ENCODE measurements at regions not wholly inside any gene's neighbourhood (a gene's known extent, or its start where the extent isn't known, plus 50 kb on each side); places are given as distances from the start of the nearest gene placed in this dataset.
"Not testable (repeated sequence)": the region's sequence is repeated elsewhere in the genome, so short reads cannot be mapped to it uniquely, and the experiment has no call there.

GRCh38 chr15:46955576-46955975, 761.7 kb upstream of the SEMA6D start:
- TF ChIP-seq CTCF (IDR thresholded peaks at IDR 0.05; ENCODE audit: unreplicated experiment): no peak
- peaks cover 9% of the 10 kb centered on the region for H3K9me3 Mint-ChIP-seq (ENCODE audit: unreplicated experiment)
- H3K4me1 Mint-ChIP-seq (ENCODE audit: unreplicated experiment): no peaks in the 10 kb centered on the region
- no peak for DNase-seq (ENCODE audit: low spot score)
- no peak overlapping the region for H3K4me3 Mint-ChIP-seq (ENCODE audit: unreplicated experiment)
- no peaks in the 10 kb centered on the region for H3K36me3 Mint-ChIP-seq (ENCODE audit: low read depth, unreplicated experiment)
- H3K27me3 Mint-ChIP-seq (ENCODE audit: unreplicated experiment): peaks cover 3% of the 10 kb centered on the region
- H3K27ac Mint-ChIP-seq (ENCODE audit: unreplicated experiment): no peak overlapping the region

- TF ChIP-seq CTCF (IDR thresholded peaks at IDR 0.05; ENCODE audit: unreplicated experiment): no peak
- no peak for DNase-seq (ENCODE audit: low spot score)
- Mint-ChIP-seq H3K27me3 (ENCODE audit: unreplicated experiment) (peaks cover 3% of the 10 kb centered on the region), H3K27ac (ENCODE audit: unreplicated experiment) (no peak overlapping the region), H3K4me1 (ENCODE audit: unreplicated experiment) (no peaks in the 10 kb centered on the region), H3K36me3 (ENCODE audit: low read depth, unreplicated experiment) (no peaks in the 10 kb centered on the region), H3K4me3 (ENCODE audit: unreplicated experiment) (no peak overlapping the region), H3K9me3 (ENCODE audit: unreplicated experiment) (peaks cover 6% of the 10 kb centered on the region)
Measured at GRCh38 chr15:46956456-46956855, 760.8 kb upstream of the SEMA6D start.

- no peak overlapping the region for H3K27ac Mint-ChIP-seq (ENCODE audit: unreplicated experiment)
- H3K4me1 Mint-ChIP-seq (ENCODE audit: unreplicated experiment): no peaks in the 10 kb centered on the region
- H3K27me3 Mint-ChIP-seq (ENCODE audit: unreplicated experiment): peaks cover 3% of the 10 kb centered on the region
- H3K4me3 Mint-ChIP-seq (ENCODE audit: unreplicated experiment): no peak overlapping the region
- no peaks in the 10 kb centered on the region for H3K36me3 Mint-ChIP-seq (ENCODE audit: low read depth, unreplicated experiment)
- DNase-seq (ENCODE audit: low spot score): no peak
- peaks cover 4% of the 10 kb centered on the region for H3K9me3 Mint-ChIP-seq (ENCODE audit: unreplicated experiment)
- no peak for TF ChIP-seq CTCF (IDR thresholded peaks at IDR 0.05; ENCODE audit: unreplicated experiment)
Measured at GRCh38 chr15:46956881-46957280, 760.4 kb upstream of the SEMA6D start.

GRCh38 chr15:46960581-46960980, 756.7 kb upstream of the SEMA6D start:
- H3K27ac Mint-ChIP-seq (ENCODE audit: unreplicated experiment): no peak overlapping the region
- DNase-seq (ENCODE audit: low spot score): no peak
- peaks cover 12% of the 10 kb centered on the region for H3K9me3 Mint-ChIP-seq (ENCODE audit: unreplicated experiment)

GRCh38 chr15:46961795-46962194, 755.5 kb upstream of the SEMA6D start:
- no peak for DNase-seq (ENCODE audit: low spot score)
- H3K4me3 Mint-ChIP-seq (ENCODE audit: unreplicated experiment): no peak overlapping the region
- H3K27ac Mint-ChIP-seq (ENCODE audit: unreplicated experiment): no peak overlapping the region
- H3K27me3 Mint-ChIP-seq (ENCODE audit: unreplicated experiment): no peaks in the 10 kb centered on the region
- H3K9me3 Mint-ChIP-seq (ENCODE audit: unreplicated experiment): peaks cover 12% of the 10 kb centered on the region
- no peak for TF ChIP-seq CTCF (IDR thresholded peaks at IDR 0.05; ENCODE audit: unreplicated experiment)
- no peaks in the 10 kb centered on the region for H3K4me1 Mint-ChIP-seq (ENCODE audit: unreplicated experiment)
- no peaks in the 10 kb centered on the region for H3K36me3 Mint-ChIP-seq (ENCODE audit: low read depth, unreplicated experiment)

More at GRCh38 chr15:46960581-46960980, 756.7 kb upstream of the SEMA6D start:
- Mint-ChIP-seq H3K4me1 (ENCODE audit: unreplicated experiment) (no peaks in the 10 kb centered on the region), H3K27me3 (ENCODE audit: unreplicated experiment) (no peaks in the 10 kb centered on the region), H3K36me3 (ENCODE audit: low read depth, unreplicated experiment) (no peaks in the 10 kb centered on the region), H3K4me3 (ENCODE audit: unreplicated experiment) (no peak overlapping the region)
- no peak for TF ChIP-seq CTCF (IDR thresholded peaks at IDR 0.05; ENCODE audit: unreplicated experiment)

- not testable (repeated sequence) for H3K27ac Mint-ChIP-seq (ENCODE audit: unreplicated experiment); DNase-seq (ENCODE audit: low spot score); H3K27me3 Mint-ChIP-seq (ENCODE audit: unreplicated experiment); H3K4me3 Mint-ChIP-seq (ENCODE audit: unreplicated experiment); H3K36me3 Mint-ChIP-seq (ENCODE audit: low read depth, unreplicated experiment); H3K4me1 Mint-ChIP-seq (ENCODE audit: unreplicated experiment); H3K9me3 Mint-ChIP-seq (ENCODE audit: unreplicated experiment)
Measured at GRCh38 chr15:46988055-46988454, 729.2 kb upstream of the SEMA6D start.

All from endothelial cell (in vitro differentiated cells).